Endothelial cell of umbilical vein (primary cell): ENCODE measurements at regions not wholly inside any gene's neighbourhood (a gene's known extent, or its start where the extent isn't known, plus 50 kb on each side); places are given as distances from the start of the nearest gene placed in this dataset.

Experiments
- BruUV-seq: library from RNA; stranded (reverse); fragments of 400-500 nt; replicated peaks from 2 replicates; lab custom pipeline; 2021; lab: Mats Ljungman, UMichigan
- CTCF ChIA-PET: fragments of 300-600, 350-600 bp; sonication (Branson Sonifier 250); formaldehyde crosslinking; loops from one replicate; lab custom pipeline; 2021; ENCODE audit warnings: antibody characterized with exemption, inconsistent platforms; lab: Charles Lee
- POLR2A ChIA-PET: fragments of 300-600, 350-600 bp; sonication (Branson Sonifier 250); formaldehyde crosslinking; loops from one replicate; lab custom pipeline; 2021; ENCODE audit warnings: antibody characterized with exemption, inconsistent platforms; lab: Charles Lee
- DNase-seq: peaks from one replicate; pipeline ENCODE4 v3.0.0-alpha.2; 2011; ENCODE audit warnings: low read depth, low spot score
- FAIRE-seq: peaks from 2 replicates; lab custom pipeline; 2011; peaks lifted over from hg19 to GRCh38; lab: Jason Lieb, UNC
- H2AFZ ChIP-seq: 2 replicates; pipeline ENCODE4 v1.6.0; 2012; ENCODE audit warnings: low read depth, low read length, control low read depth, inconsistent platforms
- H3K27ac ChIP-seq: 2 replicates; pipeline ENCODE4 v1.5.1; 2011; ENCODE audit warnings: low read depth, mild to moderate bottlenecking, control low read depth, low read length, moderate library complexity; ENCODE audit not compliant: insufficient read depth
- H3K27me3 ChIP-seq, 2 experiments: 2 replicates each; pipeline versions ENCODE4 v1.6.0 to v1.6.1; 2011; ENCODE audit warnings: low read length in 2 of 2, mixed read lengths in 1 of 2; ENCODE audit not compliant: control insufficient read depth in 2 of 2, insufficient read depth in 2 of 2
- H3K36me3 ChIP-seq, 2 experiments: 2 replicates in 1 of 2; 3 replicates in 1 of 2; pipeline ENCODE4 v1.5.1; 2011; ENCODE audit warnings: low read length in 2 of 2, mild to moderate bottlenecking in 1 of 2, moderate library complexity in 1 of 2; ENCODE audit not compliant: control insufficient read depth in 2 of 2, insufficient read depth in 2 of 2; ENCODE audit errors: extremely low read depth in 1 of 2
- H3K4me1 ChIP-seq: 3 replicates; pipeline ENCODE4 v1.5.1; 2011; ENCODE audit warnings: mild to moderate bottlenecking, low read length; ENCODE audit not compliant: control insufficient read depth, insufficient read depth; ENCODE audit errors: extremely low read depth
- H3K4me2 ChIP-seq: 2 replicates; pipeline ENCODE4 v1.6.1; 2011; ENCODE audit warnings: low read length, control low read depth, mixed read lengths; ENCODE audit not compliant: insufficient read depth
- H3K4me3 ChIP-seq, 3 experiments: fragments of 200-600 bp in 1 of 3; sonication (generic), shearing (Covaris generic) in 1 of 3; replicated peaks in 1 of 3; 2 replicates each; pipeline ENCODE4 v1.5.1; 2011 to 2016; ENCODE audit warnings: control low read depth in 3 of 3, low read length in 3 of 3, mild to moderate bottlenecking in 2 of 3, inconsistent platforms in 1 of 3, low read depth in 1 of 3, moderate library complexity in 1 of 3; ENCODE audit not compliant: insufficient read depth in 1 of 3
- H3K79me2 ChIP-seq: 2 replicates; pipeline ENCODE4 v1.6.0; 2012; ENCODE audit warnings: low read length, inconsistent platforms; ENCODE audit not compliant: control insufficient read depth, insufficient read depth
- H3K9ac ChIP-seq: replicated peaks from 2 replicates; pipeline ENCODE3; 2011; ENCODE audit warnings: low read length, control low read depth; ENCODE audit not compliant: insufficient read depth; ENCODE audit errors: extremely low read depth
- H3K9me1 ChIP-seq: replicated peaks from 3 replicates; pipeline ENCODE4 v1.6.0; 2011; ENCODE audit warnings: mild to moderate bottlenecking, low read length; ENCODE audit not compliant: control insufficient read depth, insufficient read depth; ENCODE audit errors: extremely low read depth
- H3K9me3 ChIP-seq: replicated peaks from 2 replicates; pipeline ENCODE4 v1.5.1; 2012; ENCODE audit warnings: low read length, inconsistent platforms; ENCODE audit not compliant: control insufficient read depth, insufficient read depth
- H4K20me1 ChIP-seq: replicated peaks from 2 replicates; pipeline ENCODE3; 2011; ENCODE audit warnings: mild to moderate bottlenecking, low read length; ENCODE audit not compliant: control insufficient read depth, insufficient read depth; ENCODE audit errors: extremely low read depth
- EZH2 ChIP-seq: IDR thresholded peaks from 2 replicates; pipeline ENCODE4 v1.6.1; 2012; ENCODE audit warnings: borderline replicate concordance, low read depth, mild to moderate bottlenecking, moderate library complexity, low read length, inconsistent platforms; ENCODE audit not compliant: severe bottlenecking
- FOS ChIP-seq: IDR thresholded peaks from 2 replicates; pipeline ENCODE4 v1.6.1; 2011; ENCODE audit warnings: mild to moderate bottlenecking, low read length, moderate library complexity, borderline replicate concordance; ENCODE audit not compliant: insufficient read depth
- GATA2 ChIP-seq: IDR thresholded peaks from 2 replicates; pipeline ENCODE4 v1.7.0; 2011; ENCODE audit warnings: low read depth, mild to moderate bottlenecking, moderate library complexity, mixed read lengths, low read length; ENCODE audit not compliant: insufficient read length, insufficient read depth
- JUN ChIP-seq: IDR thresholded peaks from 2 replicates; pipeline ENCODE4 v1.6.1; 2011; ENCODE audit warnings: borderline replicate concordance, low read depth; ENCODE audit not compliant: insufficient read length, insufficient read depth
- MYC ChIP-seq: IDR thresholded peaks from one replicate; pipeline ENCODE4 v1.6.1; 2011; ENCODE audit warnings: mild to moderate bottlenecking, low read depth, low read length
- POLR2A ChIP-seq: IDR thresholded peaks from 2 replicates; pipeline ENCODE4 v1.6.1; 2012; ENCODE audit warnings: low read depth, mild to moderate bottlenecking, control low read depth, low read length
- POLR2AphosphoS5 ChIP-seq: IDR thresholded peaks from 2 replicates; pipeline ENCODE4 v1.6.1; 2012; ENCODE audit warnings: low read depth, mild to moderate bottlenecking, control low read depth, low read length, moderate library complexity; ENCODE audit not compliant: insufficient read depth
- dilution Hi-C: fragments of 300-500 bp; cut with MboI; formaldehyde crosslinking; loops from one replicate; pipeline ENCODE4 v1.15.0; 2019; ENCODE audit warnings: low sequenced_read_pairs; ENCODE audit not compliant: extremely low pct_ligation_motif_present
- intact Hi-C: fragments of 100-400 bp; cut with micrococcal nuclease; formaldehyde crosslinking; loops from one replicate; pipeline ENCODE4 v1.10.0; 2022
- TF ChIP-seq, protein P1 (sequence below): IDR thresholded peaks from 2 replicates; pipeline ENCODE4 v1.6.1; 2011; ENCODE audit not compliant: insufficient read depth, insufficient read length
- TF ChIP-seq, protein P2 (sequence below), 2 donors: IDR thresholded peaks; 1 replicate in 1 of 2; 2 replicates in 1 of 2; pipeline ENCODE4 v1.5.1; 2011; ENCODE audit warnings: low read length in 2 of 2, mild to moderate bottlenecking in 2 of 2, moderate library complexity in 2 of 2, control low read depth in 1 of 2, inconsistent platforms in 1 of 2, low read depth in 1 of 2; ENCODE audit not compliant: insufficient read depth in 1 of 2; ENCODE audit errors: extremely low read depth in 1 of 2

DNA sequence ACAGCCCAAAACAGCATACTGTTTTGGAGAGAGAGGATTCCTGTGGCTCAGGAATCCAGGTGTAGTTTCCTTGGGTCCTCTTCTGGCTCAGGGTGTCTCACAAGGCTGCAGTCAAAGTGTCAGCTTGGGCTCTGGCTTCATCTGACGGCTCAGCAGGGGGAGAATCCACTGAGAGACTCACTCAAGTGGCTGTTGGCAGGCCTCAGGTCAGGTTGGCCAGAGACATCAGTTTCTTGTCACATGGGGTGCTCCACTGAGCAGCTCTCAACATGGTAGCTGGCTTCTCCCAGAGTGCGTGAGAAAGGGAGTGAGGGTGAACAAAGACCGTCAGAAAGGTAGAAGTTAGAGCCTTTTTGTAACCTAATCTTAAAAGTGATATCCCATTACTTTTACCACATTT is 168.4 kb downstream of the SOCS6 start:
- no peaks in the 10 kb centered on the region for H3K9me3 ChIP-seq
- ChIA-PET CTCF (interaction anchor here (0.7 to 5.9 kb wide), 2 partner anchors 263 to 286 kb away, joined by 3 to 75 read pairs; no protein-coding TSS in a partner anchor), POLR2A (no interaction called here)
- H3K27me3 ChIP-seq = peaks cover 6 to 10% of the 10 kb centered on the region in 2 experiments
- DNase-seq (no peak), FAIRE-seq (no peak)
- no TSS peak for BruUV-seq
- no peaks in the 10 kb centered on the region for H4K20me1 ChIP-seq
- no peaks in the 10 kb centered on the region for H3K79me2 ChIP-seq
- TF ChIP-seq, protein P1, sequence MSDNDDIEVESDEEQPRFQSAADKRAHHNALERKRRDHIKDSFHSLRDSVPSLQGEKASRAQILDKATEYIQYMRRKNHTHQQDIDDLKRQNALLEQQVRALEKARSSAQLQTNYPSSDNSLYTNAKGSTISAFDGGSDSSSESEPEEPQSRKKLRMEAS = no peak
- TF ChIP-seq, protein P2, sequence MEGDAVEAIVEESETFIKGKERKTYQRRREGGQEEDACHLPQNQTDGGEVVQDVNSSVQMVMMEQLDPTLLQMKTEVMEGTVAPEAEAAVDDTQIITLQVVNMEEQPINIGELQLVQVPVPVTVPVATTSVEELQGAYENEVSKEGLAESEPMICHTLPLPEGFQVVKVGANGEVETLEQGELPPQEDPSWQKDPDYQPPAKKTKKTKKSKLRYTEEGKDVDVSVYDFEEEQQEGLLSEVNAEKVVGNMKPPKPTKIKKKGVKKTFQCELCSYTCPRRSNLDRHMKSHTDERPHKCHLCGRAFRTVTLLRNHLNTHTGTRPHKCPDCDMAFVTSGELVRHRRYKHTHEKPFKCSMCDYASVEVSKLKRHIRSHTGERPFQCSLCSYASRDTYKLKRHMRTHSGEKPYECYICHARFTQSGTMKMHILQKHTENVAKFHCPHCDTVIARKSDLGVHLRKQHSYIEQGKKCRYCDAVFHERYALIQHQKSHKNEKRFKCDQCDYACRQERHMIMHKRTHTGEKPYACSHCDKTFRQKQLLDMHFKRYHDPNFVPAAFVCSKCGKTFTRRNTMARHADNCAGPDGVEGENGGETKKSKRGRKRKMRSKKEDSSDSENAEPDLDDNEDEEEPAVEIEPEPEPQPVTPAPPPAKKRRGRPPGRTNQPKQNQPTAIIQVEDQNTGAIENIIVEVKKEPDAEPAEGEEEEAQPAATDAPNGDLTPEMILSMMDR (IDR thresholded peaks at IDR 0.05; ENCODE audit: extremely low read depth in 1 of 2, insufficient read depth in 1 of 2, low read depth in 1 of 2, low read length in 2 of 2) = no peak
- TF ChIP-seq MYC (no peak), POLR2A (no peak), EZH2 (no peak)
- no peaks in the 10 kb centered on the region for H3K36me3 ChIP-seq
- no peak overlapping the region for H2AFZ ChIP-seq
- no peak overlapping the region for H3K27ac ChIP-seq
- no peaks in the 10 kb centered on the region for H3K4me1 ChIP-seq
- intact Hi-C loops = no loop called here
- H3K9ac ChIP-seq = no peak overlapping the region
- dilution Hi-C loops = no loop called here
- no peak overlapping the region for H3K4me2 ChIP-seq
- H3K4me3 ChIP-seq = no peak overlapping the region
- H3K9me1 ChIP-seq = no peaks in the 10 kb centered on the region

DNA sequence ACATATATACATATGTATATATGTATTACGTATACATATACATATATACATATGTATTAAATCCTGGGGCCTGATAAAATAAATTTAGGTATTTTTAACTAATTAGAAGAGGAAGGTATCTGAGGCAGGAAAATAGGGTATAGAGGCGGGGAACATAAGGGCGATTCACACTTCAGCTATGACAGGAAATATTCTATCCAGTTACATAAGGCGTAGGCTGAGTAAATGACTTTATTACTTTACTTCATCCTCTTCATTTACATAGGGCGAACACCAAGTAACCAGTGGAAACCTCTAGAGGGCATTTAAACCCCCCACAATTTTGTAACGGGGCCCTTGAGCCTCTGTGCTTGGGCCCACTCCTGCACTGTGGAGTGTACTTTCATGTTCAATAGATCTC is 167.5 kb downstream of the SOCS6 start:
- BruUV-seq = no TSS peak
- dilution Hi-C loops (no loop called here), intact Hi-C loops (no loop called here)
- TF ChIP-seq MYC (no peak), JUN (no peak), POLR2AphosphoS5 (no peak), FOS (no peak), EZH2 (no peak), POLR2A (no peak), GATA2 (no peak)
- TF ChIP-seq, protein P2 (IDR thresholded peaks at IDR 0.05; ENCODE audit: extremely low read depth in 1 of 2, insufficient read depth in 1 of 2, low read depth in 1 of 2, low read length in 2 of 2) = no peak
- TF ChIP-seq, protein P1 = no peak
- Histone ChIP-seq H3K4me3 (no peak overlapping the region), H3K4me2 (no peak overlapping the region), H3K4me1 (no peaks in the 10 kb centered on the region), H3K9me1 (no peaks in the 10 kb centered on the region), H4K20me1 (no peaks in the 10 kb centered on the region), H3K9ac (no peak overlapping the region), H2AFZ (no peak overlapping the region), H3K36me3 (no peaks in the 10 kb centered on the region), H3K27me3 (peaks cover 2 to 3% of the 10 kb centered on the region in 2 experiments), H3K9me3 (no peaks in the 10 kb centered on the region), H3K79me2 (no peaks in the 10 kb centered on the region), H3K27ac (no peak overlapping the region)
- ChIA-PET CTCF (interaction anchor here (1.1 to 6.1 kb wide), 4 partner anchors 26 to 286 kb away, joined by 3 to 75 read pairs (median 42); no protein-coding TSS in a partner anchor), POLR2A (no interaction called here)
- DNase-seq = no peak
- FAIRE-seq = no peak
